ENCODE measurements at regions not wholly inside any gene's neighbourhood (a gene's known extent, or its start where the extent isn't known, plus 50 kb on each side); places are given as distances from the start of the nearest gene placed in this dataset.

GRCh38 chr14:86243158-86243557 lies 713.2 kb downstream of the FLRT2 start:
- no peak for ATAC-seq
- no peaks in the 10 kb centered on the region for H3K4me1 Mint-ChIP-seq
- no peak for DNase-seq
- H3K27me3 Mint-ChIP-seq, result no peaks in the 10 kb centered on the region
- H3K27ac Mint-ChIP-seq, result no peak overlapping the region
- no peak overlapping the region for H3K4me3 Mint-ChIP-seq
- no peaks in the 10 kb centered on the region for H3K36me3 Mint-ChIP-seq (ENCODE audit: low read depth)
- peaks cover 8% of the 10 kb centered on the region for H3K9me3 Mint-ChIP-seq

DNA sequence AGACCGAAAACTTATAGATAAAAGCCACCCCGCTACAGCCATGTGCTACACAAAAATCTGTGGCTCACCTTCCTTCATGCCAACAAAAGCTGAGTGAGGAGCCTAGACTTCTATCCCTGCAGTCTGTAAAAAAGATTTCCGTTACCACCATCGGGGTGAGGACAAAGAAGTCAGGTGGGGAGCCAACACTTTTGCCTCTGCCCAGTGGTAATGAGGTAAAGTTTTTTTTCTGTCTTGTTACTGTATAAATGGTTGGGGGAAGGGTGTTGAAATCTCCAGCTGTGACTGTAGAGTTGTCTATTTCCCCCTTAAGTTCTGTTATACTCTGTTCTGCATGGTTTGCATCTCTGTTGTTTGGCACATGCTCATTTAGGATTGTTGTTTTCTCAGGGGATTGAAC lies 707.8 kb downstream of the FLRT2 start:
- Mint-ChIP-seq H3K27ac (no peak overlapping the region), H3K4me3 (no peak overlapping the region), H3K27me3 (no peaks in the 10 kb centered on the region), H3K9me3 (peaks cover 25% of the 10 kb centered on the region), H3K4me1 (no peaks in the 10 kb centered on the region), H3K36me3 (ENCODE audit: low read depth) (no peaks in the 10 kb centered on the region)
- DNase-seq (no peak), ATAC-seq (no peak)

DNA sequence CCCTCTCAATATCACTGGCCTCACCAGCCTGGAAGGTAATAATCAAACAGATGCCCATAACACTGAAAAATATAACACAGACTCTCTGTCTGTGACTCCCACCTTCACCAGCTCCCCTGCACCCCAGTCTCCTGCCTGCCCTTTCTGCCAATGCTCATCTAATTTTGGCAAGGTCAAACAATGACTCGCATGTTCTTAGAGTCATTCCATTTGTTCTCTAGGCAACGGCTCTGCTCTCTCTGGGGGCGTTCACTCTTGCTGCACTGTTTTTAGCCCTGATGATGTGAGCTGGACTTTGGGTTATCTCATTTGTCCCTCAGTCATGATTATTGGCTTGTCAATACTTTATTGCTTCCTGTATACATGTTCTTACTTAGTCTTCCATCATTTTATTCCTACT lies 691.8 kb downstream of the FLRT2 start:
- no peaks in the 10 kb centered on the region for H3K27me3 Mint-ChIP-seq
- no peaks in the 10 kb centered on the region for H3K36me3 Mint-ChIP-seq (ENCODE audit: low read depth)
- no peak for ATAC-seq
- no peaks in the 10 kb centered on the region for H3K4me1 Mint-ChIP-seq
- H3K9me3 Mint-ChIP-seq, result no peaks in the 10 kb centered on the region
- H3K4me3 Mint-ChIP-seq, result no peak overlapping the region
- DNase-seq, result no peak
- no peak overlapping the region for H3K27ac Mint-ChIP-seq

- H3K27me3 Mint-ChIP-seq, result no peaks in the 10 kb centered on the region
- no peaks in the 10 kb centered on the region for H3K4me1 Mint-ChIP-seq
- H3K9me3 Mint-ChIP-seq, result no peaks in the 10 kb centered on the region
- H3K36me3 Mint-ChIP-seq (ENCODE audit: low read depth), result no peaks in the 10 kb centered on the region
- H3K27ac Mint-ChIP-seq, result no peak overlapping the region
- ATAC-seq (no peak), DNase-seq (no peak)
- no peak overlapping the region for H3K4me3 Mint-ChIP-seq
These were observed 691.1 kb downstream of the FLRT2 start for GRCh38 chr14:86221000-86221399.

DNA sequence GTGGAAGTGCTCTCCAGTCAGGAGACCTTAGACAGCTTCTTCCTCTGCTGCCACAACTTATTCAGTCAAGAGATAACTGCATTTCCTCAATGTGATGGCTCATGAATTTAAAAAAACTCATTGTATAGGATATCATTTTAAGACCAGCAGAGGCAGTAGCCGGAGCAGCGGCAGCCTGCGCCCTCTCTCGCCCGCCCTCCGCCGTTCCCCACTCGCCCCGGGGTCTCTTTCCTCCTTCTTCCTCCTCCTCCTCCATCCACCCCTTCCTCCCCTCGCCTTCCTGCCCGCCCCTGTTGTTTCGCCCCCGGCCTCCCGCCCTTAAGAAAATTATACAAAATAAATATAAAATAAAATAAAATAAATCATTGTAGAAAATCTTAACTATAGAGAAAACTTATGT lies 687.6 kb downstream of the FLRT2 start:
- no peak for DNase-seq
- no peak for ATAC-seq
- no peaks in the 10 kb centered on the region for H3K36me3 Mint-ChIP-seq (ENCODE audit: low read depth)
- H3K27ac Mint-ChIP-seq, result no peak overlapping the region
- H3K27me3 Mint-ChIP-seq, result no peaks in the 10 kb centered on the region
- no peaks in the 10 kb centered on the region for H3K4me1 Mint-ChIP-seq
- H3K4me3 Mint-ChIP-seq, result no peak overlapping the region
- no peaks in the 10 kb centered on the region for H3K9me3 Mint-ChIP-seq

DNA sequence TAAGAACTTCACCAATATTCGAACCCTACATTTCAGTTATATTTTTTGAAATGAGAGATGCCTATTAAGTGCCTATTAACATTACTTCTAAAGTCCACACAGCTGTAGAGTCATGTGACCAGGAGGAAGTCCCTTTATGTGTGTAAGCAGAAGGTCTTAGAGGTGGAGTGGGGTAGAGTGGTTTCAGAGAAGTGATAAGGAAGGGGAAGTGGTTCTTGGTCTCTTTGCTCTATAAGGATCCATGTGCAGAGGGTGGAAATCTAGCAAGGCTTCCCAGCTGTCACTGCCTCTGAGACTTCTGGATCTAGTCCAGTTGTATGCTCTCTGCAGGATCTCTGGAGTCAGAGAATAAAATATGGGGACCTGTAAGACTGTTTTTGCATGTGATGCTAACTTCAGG lies 673.9 kb downstream of the FLRT2 start:
- no peak for ATAC-seq

GRCh38 chr14:86196471-86196870 lies 666.5 kb downstream of the FLRT2 start:
- Mint-ChIP-seq H3K36me3 (ENCODE audit: low read depth) (no peaks in the 10 kb centered on the region), H3K27ac (no peak overlapping the region), H3K4me1 (no peaks in the 10 kb centered on the region), H3K27me3 (no peaks in the 10 kb centered on the region), H3K9me3 (peaks cover 22% of the 10 kb centered on the region), H3K4me3 (no peak overlapping the region)
- DNase-seq, result no peak
- no peak for ATAC-seq

More for the DNA sequence above, 673.9 kb downstream of the FLRT2 start:
- Mint-ChIP-seq H3K27me3 (no peaks in the 10 kb centered on the region), H3K36me3 (ENCODE audit: low read depth) (no peaks in the 10 kb centered on the region), H3K4me3 (no peak overlapping the region), H3K9me3 (peaks cover 18% of the 10 kb centered on the region), H3K27ac (no peak overlapping the region), H3K4me1 (peaks cover 5% of the 10 kb centered on the region)
- DNase-seq, result no peak

GRCh38 chr14:86193756-86194155 lies 663.8 kb downstream of the FLRT2 start:
- Mint-ChIP-seq H3K36me3 (ENCODE audit: low read depth) (no peaks in the 10 kb centered on the region), H3K9me3 (peaks cover 16% of the 10 kb centered on the region), H3K27me3 (no peaks in the 10 kb centered on the region), H3K27ac (no peak overlapping the region), H3K4me3 (no peak overlapping the region), H3K4me1 (no peaks in the 10 kb centered on the region)
- no peak for DNase-seq
- no peak for ATAC-seq

DNA sequence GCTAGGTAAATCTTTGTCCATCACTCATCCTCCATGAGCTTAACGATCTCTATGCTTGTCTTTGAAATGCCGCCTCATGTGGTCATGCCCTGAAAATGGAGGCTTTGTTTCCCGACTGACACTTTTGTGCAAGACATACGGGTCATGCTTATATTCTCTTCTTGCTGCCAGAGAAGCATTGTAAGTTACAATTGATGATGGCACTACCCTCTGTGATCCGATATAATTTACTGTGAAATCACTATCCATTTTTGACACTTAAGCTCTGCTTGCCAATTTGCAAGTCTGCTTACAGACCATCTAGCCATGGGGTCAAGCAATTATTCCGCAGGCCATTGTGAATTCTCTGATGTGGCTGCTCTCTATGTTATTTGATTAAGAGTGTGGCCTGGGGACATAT lies 650.0 kb downstream of the FLRT2 start:
- H3K27me3 Mint-ChIP-seq, result no peaks in the 10 kb centered on the region
- peaks cover 11% of the 10 kb centered on the region for H3K9me3 Mint-ChIP-seq
- no peak for DNase-seq
- no peak overlapping the region for H3K4me3 Mint-ChIP-seq
- no peaks in the 10 kb centered on the region for H3K36me3 Mint-ChIP-seq (ENCODE audit: low read depth)
- ATAC-seq, result no peak
- H3K27ac Mint-ChIP-seq, result no peak overlapping the region
- H3K4me1 Mint-ChIP-seq, result no peaks in the 10 kb centered on the region

GRCh38 chr14:86168371-86168770 lies 638.4 kb downstream of the FLRT2 start:
- no peaks in the 10 kb centered on the region for H3K36me3 Mint-ChIP-seq (ENCODE audit: low read depth)
- H3K9me3 Mint-ChIP-seq, result peaks cover 10% of the 10 kb centered on the region
- no peak for ATAC-seq
- no peak for DNase-seq
- no peak overlapping the region for H3K4me3 Mint-ChIP-seq
- H3K4me1 Mint-ChIP-seq, result no peaks in the 10 kb centered on the region
- H3K27ac Mint-ChIP-seq, result no peak overlapping the region
- H3K27me3 Mint-ChIP-seq, result no peaks in the 10 kb centered on the region

GRCh38 chr14:86166541-86166940 lies 636.6 kb downstream of the FLRT2 start:
- H3K4me1 Mint-ChIP-seq, result no peaks in the 10 kb centered on the region
- H3K27me3 Mint-ChIP-seq, result no peaks in the 10 kb centered on the region
- no peak for ATAC-seq
- H3K36me3 Mint-ChIP-seq (ENCODE audit: low read depth), result no peaks in the 10 kb centered on the region
- H3K4me3 Mint-ChIP-seq, result no peak overlapping the region
- DNase-seq, result no peak
- peaks cover 10% of the 10 kb centered on the region for H3K9me3 Mint-ChIP-seq
- H3K27ac Mint-ChIP-seq, result no peak overlapping the region

GRCh38 chr14:86153480-86153879 lies 623.5 kb downstream of the FLRT2 start:
- DNase-seq, result no peak
- no peak overlapping the region for H3K4me3 Mint-ChIP-seq

GRCh38 chr14:86143248-86143647 lies 613.3 kb downstream of the FLRT2 start:
- Mint-ChIP-seq H3K27me3 (no peaks in the 10 kb centered on the region), H3K4me1 (no peaks in the 10 kb centered on the region), H3K9me3 (peaks cover 19% of the 10 kb centered on the region), H3K4me3 (no peak overlapping the region), H3K27ac (no peak overlapping the region), H3K36me3 (ENCODE audit: low read depth) (no peaks in the 10 kb centered on the region)
- ATAC-seq, result no peak
- no peak for DNase-seq

More at GRCh38 chr14:86153480-86153879, 623.5 kb downstream of the FLRT2 start:
- Mint-ChIP-seq H3K4me1 (no peaks in the 10 kb centered on the region), H3K27ac (no peak overlapping the region), H3K9me3 (no peaks in the 10 kb centered on the region), H3K27me3 (no peaks in the 10 kb centered on the region), H3K36me3 (ENCODE audit: low read depth) (no peaks in the 10 kb centered on the region)
- no peak for ATAC-seq

DNA sequence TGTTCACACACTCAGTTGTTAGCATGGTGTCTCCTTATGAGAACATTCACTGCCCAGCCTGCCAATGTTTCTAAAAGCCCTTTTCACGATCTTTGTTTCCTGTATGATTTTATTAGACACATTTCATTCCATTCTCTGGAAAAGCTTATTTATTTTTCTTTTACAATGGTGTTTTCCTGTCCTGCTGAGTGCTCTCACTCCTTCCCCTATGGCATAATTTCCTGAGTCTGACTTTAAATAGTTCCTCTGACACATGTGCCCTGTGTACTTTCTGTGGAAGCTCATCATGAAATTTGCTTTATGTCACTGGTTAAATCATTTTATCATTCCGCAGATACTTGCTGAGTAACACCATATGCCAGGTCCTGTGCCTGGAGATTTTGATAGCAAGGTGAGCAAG lies 612.0 kb downstream of the FLRT2 start:
- H3K4me3 Mint-ChIP-seq, result no peak overlapping the region
- DNase-seq (no peak), ATAC-seq (no peak)
- no peaks in the 10 kb centered on the region for H3K36me3 Mint-ChIP-seq (ENCODE audit: low read depth)
- peaks cover 26% of the 10 kb centered on the region for H3K9me3 Mint-ChIP-seq
- H3K27ac Mint-ChIP-seq, result no peak overlapping the region
- no peaks in the 10 kb centered on the region for H3K27me3 Mint-ChIP-seq
- H3K4me1 Mint-ChIP-seq, result no peaks in the 10 kb centered on the region

- DNase-seq, result no peak
- H3K27ac Mint-ChIP-seq, result no peak overlapping the region
- H3K36me3 Mint-ChIP-seq (ENCODE audit: low read depth), result peaks cover 8% of the 10 kb centered on the region
- no peaks in the 10 kb centered on the region for H3K27me3 Mint-ChIP-seq
- peaks cover 24% of the 10 kb centered on the region for H3K9me3 Mint-ChIP-seq
- no peaks in the 10 kb centered on the region for H3K4me1 Mint-ChIP-seq
- no peak overlapping the region for H3K4me3 Mint-ChIP-seq
- no peak for ATAC-seq
These were observed 599.5 kb downstream of the FLRT2 start for GRCh38 chr14:86129426-86129825.

DNA sequence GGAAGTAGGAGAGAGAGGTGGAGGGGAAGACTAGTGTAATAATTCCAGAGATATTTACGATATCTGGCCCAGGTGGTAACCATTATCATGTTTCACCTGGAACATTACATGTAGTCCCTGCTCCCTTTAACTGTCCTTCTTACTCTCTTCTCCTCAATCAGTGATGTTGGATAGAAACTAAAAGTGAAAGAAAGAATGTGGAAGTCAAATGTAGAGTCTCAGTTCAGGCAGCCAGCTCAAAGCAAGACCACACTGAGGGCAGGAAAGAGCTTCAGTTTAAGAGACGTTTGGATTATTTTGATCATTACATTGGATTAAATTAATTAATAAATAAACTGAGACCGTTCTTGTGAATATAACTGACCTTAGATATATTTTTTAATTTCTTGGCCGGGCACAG lies 594.4 kb downstream of the FLRT2 start:
- H3K27ac Mint-ChIP-seq, result no peak overlapping the region
- no peaks in the 10 kb centered on the region for H3K4me1 Mint-ChIP-seq
- ATAC-seq, result no peak
- H3K27me3 Mint-ChIP-seq, result no peaks in the 10 kb centered on the region
- H3K36me3 Mint-ChIP-seq (ENCODE audit: low read depth), result peaks cover 12% of the 10 kb centered on the region
- no peak for DNase-seq
- no peak overlapping the region for H3K4me3 Mint-ChIP-seq
- H3K9me3 Mint-ChIP-seq, result peaks cover 17% of the 10 kb centered on the region
